GM18867 (cell line): ENCODE measurements at regions not wholly inside any gene's neighbourhood (a gene's known extent, or its start where the extent isn't known, plus 50 kb on each side); places are given as distances from the start of the nearest gene placed in this dataset.

Experiments
- ATAC-seq: cut with Tn5 transposase; IDR thresholded peaks from one replicate; pipeline ENCODE4 v1.9.1; 2021; ENCODE audit warnings: mild to moderate bottlenecking, moderate library complexity; ENCODE audit not compliant: unreplicated experiment

GRCh38 chr4:125507141-125507540 is 192.4 kb downstream of the FAT4 start:
- no peak for ATAC-seq

- ATAC-seq: no peak
Measured at GRCh38 chr4:125511715-125512114, 197.0 kb downstream of the FAT4 start.

- no peak for ATAC-seq
Measured at GRCh38 chr4:125515016-125515415, 200.3 kb downstream of the FAT4 start.

GRCh38 chr4:125517831-125518230 is 203.1 kb downstream of the FAT4 start:
- ATAC-seq: no peak

- no peak for ATAC-seq
Measured at GRCh38 chr4:125518281-125518680, 203.5 kb downstream of the FAT4 start.

- ATAC-seq: no peak
Measured at GRCh38 chr4:125519371-125520146, 204.8 kb downstream of the FAT4 start.

GRCh38 chr4:125520258-125520990 is 205.7 kb downstream of the FAT4 start:
- no peak for ATAC-seq

GRCh38 chr4:125522588-125522987 is 207.8 kb downstream of the FAT4 start:
- no peak for ATAC-seq

GRCh38 chr4:125522992-125523391 is 208.2 kb downstream of the FAT4 start:
- no peak for ATAC-seq

GRCh38 chr4:125526420-125526819 is 211.7 kb downstream of the FAT4 start:
- no peak for ATAC-seq

GRCh38 chr4:125527681-125528080 is 212.9 kb downstream of the FAT4 start:
- ATAC-seq: no peak

GRCh38 chr4:125529071-125529470 is 214.3 kb downstream of the FAT4 start:
- ATAC-seq: no peak

GRCh38 chr4:125538670-125539069 is 223.9 kb downstream of the FAT4 start:
- ATAC-seq: no peak

GRCh38 chr4:125539691-125540090 is 224.9 kb downstream of the FAT4 start:
- no peak for ATAC-seq

- ATAC-seq: no peak
Measured at GRCh38 chr4:125541836-125542385, 227.2 kb downstream of the FAT4 start.

GRCh38 chr4:125546272-125546671 is 231.5 kb downstream of the FAT4 start:
- no peak for ATAC-seq

- no peak for ATAC-seq
Measured at GRCh38 chr4:125547836-125548235, 233.1 kb downstream of the FAT4 start.

- no peak for ATAC-seq
Measured at GRCh38 chr4:125550769-125551168, 236.0 kb downstream of the FAT4 start.

GRCh38 chr4:125551466-125551865 is 236.7 kb downstream of the FAT4 start:
- no peak for ATAC-seq

GRCh38 chr4:125551967-125552366 is 237.2 kb downstream of the FAT4 start:
- no peak for ATAC-seq

- ATAC-seq: no peak
Measured at GRCh38 chr4:125572601-125573000, 257.8 kb downstream of the FAT4 start.

- no peak for ATAC-seq
Measured at GRCh38 chr4:125573368-125573767, 258.6 kb downstream of the FAT4 start.
